A673 (cell line): ENCODE measurements at regions not wholly inside any gene's neighbourhood (a gene's known extent, or its start where the extent isn't known, plus 50 kb on each side); places are given as distances from the start of the nearest gene placed in this dataset.

ENCODE experiments used
- BruUV-seq: library from RNA; stranded (reverse); fragments of 400-500 nt; replicated peaks from 2 replicates; lab custom pipeline; 2021; lab: Mats Ljungman, UMichigan
- CTCF ChIA-PET: fragments of 300-600 bp; sonication (Branson Sonifier 250); formaldehyde crosslinking; loops from one replicate; lab custom pipeline; 2022; ENCODE audit warnings: antibody characterized with exemption; lab: Charles Lee
- POLR2A ChIA-PET: fragments of 300-600 bp; sonication (Branson Sonifier 250); formaldehyde crosslinking; loops from one replicate; lab custom pipeline; 2022; ENCODE audit warnings: antibody characterized with exemption; ENCODE audit not compliant: low non-redundant PET; lab: Charles Lee
- DNase-seq: peaks from one replicate; pipeline ENCODE4 v3.0.0-alpha.2; 2015; ENCODE audit warnings: low spot score
- H3K27ac ChIP-seq: fragments of 200-600 bp; sonication (generic); 2 replicates; pipeline ENCODE4 v1.5.1; 2016; ENCODE audit warnings: mixed run types, low read depth, mild to moderate bottlenecking, mixed read lengths, antibody characterized with exemption, low read length; ENCODE audit not compliant: poor library complexity, severe bottlenecking
- H3K27me3 ChIP-seq: fragments of 200-600 bp; sonication (generic); replicated peaks from 2 replicates; pipeline ENCODE4 v1.6.1; 2017; ENCODE audit warnings: mixed run types, low read depth, mild to moderate bottlenecking, mixed read lengths, antibody characterized with exemption, low read length; ENCODE audit not compliant: insufficient read depth, poor library complexity
- H3K36me3 ChIP-seq: fragments of 200-600 bp; sonication (generic); 2 replicates; pipeline ENCODE4 v1.6.1; 2016; ENCODE audit warnings: mixed run types, mild to moderate bottlenecking, mixed read lengths, antibody characterized with exemption, low read length; ENCODE audit not compliant: insufficient read depth, poor library complexity, severe bottlenecking
- H3K4me1 ChIP-seq: fragments of 200-600 bp; sonication (generic); 2 replicates; pipeline ENCODE4 v1.6.1; 2017; ENCODE audit warnings: mixed run types, mild to moderate bottlenecking, mixed read lengths, antibody characterized with exemption, low read length; ENCODE audit not compliant: insufficient read depth, poor library complexity, severe bottlenecking
- H3K4me3 ChIP-seq: fragments of 200-600 bp; sonication (generic); 2 replicates; pipeline ENCODE4 v1.5.1; 2016; ENCODE audit warnings: low read depth, mixed run types, mild to moderate bottlenecking, mixed read lengths, low read length; ENCODE audit not compliant: poor library complexity, severe bottlenecking
- H3K9me3 ChIP-seq: fragments of 200-600 bp; sonication (generic); 2 replicates; pipeline ENCODE4 v1.6.1; 2016; ENCODE audit warnings: mixed run types, low read depth, mild to moderate bottlenecking, mixed read lengths, antibody characterized with exemption, low read length; ENCODE audit not compliant: poor library complexity, severe bottlenecking
- CTCF ChIP-seq: fragments of 300-800, 200-600 bp; sonication (generic); conservative IDR thresholded peaks from 2 replicates; pipeline ENCODE4 v1.5.1; 2017; ENCODE audit warnings: low read depth, mild to moderate bottlenecking, antibody characterized with exemption, low read length, moderate library complexity, mixed read lengths
- EZH2 ChIP-seq: fragments of 200-600 bp; sonication (generic); IDR thresholded peaks from 2 replicates; pipeline ENCODE4 v1.6.1; 2017; ENCODE audit warnings: borderline replicate concordance, low read depth, mild to moderate bottlenecking, mixed read lengths, antibody characterized with exemption, low read length; ENCODE audit not compliant: poor library complexity, severe bottlenecking
- intact Hi-C: fragments of 100-400 bp; cut with micrococcal nuclease; formaldehyde crosslinking; loops from one replicate; pipeline ENCODE4 v1.10.0; 2022; ENCODE audit not compliant: unreplicated experiment

GRCh38 chr22:48264586-48264985 lies 1502.1 kb downstream of the TBC1D22A start:
- H3K4me1 ChIP-seq = no peaks in the 10 kb centered on the region
- H3K27me3 ChIP-seq = peaks cover 6% of the 10 kb centered on the region
- intact Hi-C loops = no loop called here
- no peak for DNase-seq
- no peaks in the 10 kb centered on the region for H3K36me3 ChIP-seq
- ChIA-PET CTCF (no interaction called here), POLR2A (no interaction called here)
- no peak for TF ChIP-seq CTCF
- no peak for TF ChIP-seq EZH2
- H3K9me3 ChIP-seq = no peaks in the 10 kb centered on the region
- no TSS peak for BruUV-seq
- H3K4me3 ChIP-seq = no peak overlapping the region
- no peak overlapping the region for H3K27ac ChIP-seq

- Histone ChIP-seq H3K4me3 (no peak overlapping the region), H3K27ac (no peak overlapping the region), H3K36me3 (no peaks in the 10 kb centered on the region), H3K9me3 (no peaks in the 10 kb centered on the region), H3K4me1 (no peaks in the 10 kb centered on the region), H3K27me3 (peaks cover 6% of the 10 kb centered on the region)
- POLR2A ChIA-PET = no interaction called here
- DNase-seq = no peak
- TF ChIP-seq CTCF (no peak), EZH2 (no peak)
- CTCF ChIA-PET = interaction anchor here (0.6 kb wide), 1 partner anchor 182 kb away, joined by 8 read pairs; no protein-coding TSS in a partner anchor
- intact Hi-C loops = no loop called here
- BruUV-seq = no TSS peak
Observed at GRCh38 chr22:48263791-48264351, 1501.4 kb downstream of the TBC1D22A start.

- intact Hi-C loops = no loop called here
- POLR2A ChIA-PET = no interaction called here
- no peaks in the 10 kb centered on the region for H3K9me3 ChIP-seq
- H3K36me3 ChIP-seq = no peaks in the 10 kb centered on the region
- H3K4me3 ChIP-seq = no peak overlapping the region
- no peak for TF ChIP-seq CTCF
- no peak for TF ChIP-seq EZH2
- H3K27me3 ChIP-seq = peaks cover 6% of the 10 kb centered on the region
- H3K4me1 ChIP-seq = no peaks in the 10 kb centered on the region
- H3K27ac ChIP-seq = no peak overlapping the region
- CTCF ChIA-PET = interaction anchor here (0.6 kb wide), 1 partner anchor 183 kb away, joined by 8 read pairs; no protein-coding TSS in a partner anchor
- BruUV-seq = no TSS peak
- no peak for DNase-seq
Observed at GRCh38 chr22:48263431-48263765, 1500.9 kb downstream of the TBC1D22A start.
